Neural progenitor cell (in vitro differentiated cells): ENCODE measurements at regions not wholly inside any gene's neighbourhood (a gene's known extent, or its start where the extent isn't known, plus 50 kb on each side); places are given as distances from the start of the nearest gene placed in this dataset.

Source experiments
- DNase-seq: peaks from one replicate; pipeline ENCODE4 v3.0.0-alpha.2; 2016; ENCODE audit warnings: low spot score
- H2AFZ ChIP-seq: fragments of 200-600 bp; sonication (generic); replicated peaks from 2 replicates; pipeline ENCODE4 v1.6.1; 2016; ENCODE audit warnings: antibody characterized with exemption
- H3F3A ChIP-seq: fragments of 200-600 bp; sonication (generic); 2 replicates; pipeline ENCODE4 v1.6.1; 2016; ENCODE audit warnings: antibody characterized with exemption, low read depth
- H3K27ac ChIP-seq: fragments of 200-600 bp; sonication (generic); 2 replicates; pipeline ENCODE4 v1.5.1; 2016; ENCODE audit warnings: mild to moderate bottlenecking
- H3K27me3 ChIP-seq: fragments of 200-600 bp; sonication (generic); 2 replicates; pipeline ENCODE4 v1.6.1; 2016; ENCODE audit warnings: mild to moderate bottlenecking, moderate library complexity
- H3K36me3 ChIP-seq: fragments of 200-600 bp; sonication (generic); 2 replicates; pipeline ENCODE4 v1.5.1; 2016
- H3K4me1 ChIP-seq: fragments of 200-600 bp; sonication (generic); 2 replicates; pipeline ENCODE4 v1.6.1; 2016; ENCODE audit warnings: mixed run types
- H3K4me2 ChIP-seq: fragments of 200-600 bp; sonication (generic); 2 replicates; pipeline ENCODE4 v1.6.1; 2016
- H3K4me3 ChIP-seq: fragments of 200-600 bp; sonication (generic); 2 replicates; pipeline ENCODE4 v1.5.1; 2016
- H3K79me2 ChIP-seq: fragments of 200-600 bp; sonication (generic); 2 replicates; pipeline ENCODE4 v1.6.1; 2016; ENCODE audit warnings: low read depth
- H3K9ac ChIP-seq: fragments of 200-600 bp; sonication (generic); 2 replicates; pipeline ENCODE4 v1.6.1; 2016
- H3K9me3 ChIP-seq: fragments of 200-600 bp; sonication (generic); 2 replicates; pipeline ENCODE4 v1.5.1; 2016; ENCODE audit warnings: low read depth
- H4K20me1 ChIP-seq: fragments of 200-600 bp; sonication (generic); 2 replicates; pipeline ENCODE4 v1.6.1; 2016; ENCODE audit warnings: low read depth
- H3K27ac Mint-ChIP-seq: 3 replicates; pipeline ENCODE4 v1.8.0; 2021; ENCODE audit warnings: mixed read lengths
- H3K27me3 Mint-ChIP-seq: 2 replicates; pipeline ENCODE4 v1.8.0; 2022; ENCODE audit warnings: low read depth, mild to moderate bottlenecking, inconsistent platforms, moderate library complexity, mixed read lengths; ENCODE audit not compliant: insufficient read depth
- H3K36me3 Mint-ChIP-seq: 3 replicates; pipeline ENCODE4 v1.8.0; 2021; ENCODE audit warnings: mixed read lengths
- H3K4me1 Mint-ChIP-seq: 3 replicates; pipeline ENCODE4 v1.8.0; 2021; ENCODE audit warnings: mixed read lengths
- H3K4me3 Mint-ChIP-seq: 3 replicates; pipeline ENCODE4 v1.8.0; 2021; ENCODE audit warnings: mild to moderate bottlenecking, moderate library complexity, mixed read lengths
- H3K9me3 Mint-ChIP-seq: 3 replicates; pipeline ENCODE4 v1.8.0; 2020; ENCODE audit warnings: mixed read lengths
- EZH2 ChIP-seq: fragments of 200-600 bp; sonication (generic); IDR thresholded peaks from 2 replicates; pipeline ENCODE4 v1.6.1; 2017; ENCODE audit warnings: antibody characterized with exemption, mild to moderate bottlenecking, moderate library complexity
- EZH2phosphoT487 ChIP-seq: fragments of 200-600 bp; sonication (generic); IDR thresholded peaks from 2 replicates; pipeline ENCODE4 v1.6.1; 2017; ENCODE audit warnings: antibody characterized with exemption
- TF ChIP-seq, protein P1 (sequence below): fragments of 200-600 bp; sonication (generic); IDR thresholded peaks from 2 replicates; pipeline ENCODE4 v1.5.1; 2017; ENCODE audit warnings: antibody characterized with exemption, mild to moderate bottlenecking

DNA sequence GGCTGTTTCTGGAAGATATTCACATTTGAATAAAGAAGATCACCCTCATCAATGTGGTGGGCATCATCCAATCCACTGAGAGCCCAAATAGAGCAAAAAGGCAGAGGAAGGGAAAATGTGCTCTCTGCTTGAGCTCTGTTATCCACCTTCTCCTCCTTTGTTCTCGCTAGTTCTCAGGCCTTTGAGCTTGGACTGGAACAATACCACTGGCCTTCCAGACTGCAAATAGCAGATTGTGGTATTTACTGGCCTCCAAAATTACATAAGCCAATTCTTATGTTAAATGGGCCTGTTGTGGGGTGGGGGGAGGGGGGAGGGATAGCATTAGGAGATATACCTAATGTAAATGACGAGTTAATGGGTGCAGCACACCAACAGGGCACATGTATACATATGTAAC lies 219.3 kb downstream of the C1orf94 start:
- H3K9me3 Mint-ChIP-seq, result no peaks in the 10 kb centered on the region
- H3K4me3 Mint-ChIP-seq, result no peak overlapping the region
- peaks cover 2% of the 10 kb centered on the region for H3K27me3 Mint-ChIP-seq
- peak; percentile 19 for DNase-seq
- H3K4me2 ChIP-seq, result no peak overlapping the region
- H3K36me3 ChIP-seq, result no peaks in the 10 kb centered on the region
- TF ChIP-seq, protein P1, sequence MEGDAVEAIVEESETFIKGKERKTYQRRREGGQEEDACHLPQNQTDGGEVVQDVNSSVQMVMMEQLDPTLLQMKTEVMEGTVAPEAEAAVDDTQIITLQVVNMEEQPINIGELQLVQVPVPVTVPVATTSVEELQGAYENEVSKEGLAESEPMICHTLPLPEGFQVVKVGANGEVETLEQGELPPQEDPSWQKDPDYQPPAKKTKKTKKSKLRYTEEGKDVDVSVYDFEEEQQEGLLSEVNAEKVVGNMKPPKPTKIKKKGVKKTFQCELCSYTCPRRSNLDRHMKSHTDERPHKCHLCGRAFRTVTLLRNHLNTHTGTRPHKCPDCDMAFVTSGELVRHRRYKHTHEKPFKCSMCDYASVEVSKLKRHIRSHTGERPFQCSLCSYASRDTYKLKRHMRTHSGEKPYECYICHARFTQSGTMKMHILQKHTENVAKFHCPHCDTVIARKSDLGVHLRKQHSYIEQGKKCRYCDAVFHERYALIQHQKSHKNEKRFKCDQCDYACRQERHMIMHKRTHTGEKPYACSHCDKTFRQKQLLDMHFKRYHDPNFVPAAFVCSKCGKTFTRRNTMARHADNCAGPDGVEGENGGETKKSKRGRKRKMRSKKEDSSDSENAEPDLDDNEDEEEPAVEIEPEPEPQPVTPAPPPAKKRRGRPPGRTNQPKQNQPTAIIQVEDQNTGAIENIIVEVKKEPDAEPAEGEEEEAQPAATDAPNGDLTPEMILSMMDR, result no peak
- TF ChIP-seq EZH2phosphoT487 (no peak), EZH2 (no peak)
- H3K4me3 ChIP-seq, result no peak overlapping the region
- no peaks in the 10 kb centered on the region for H3F3A ChIP-seq
- H3K4me1 ChIP-seq, result no peaks in the 10 kb centered on the region
- H3K27ac ChIP-seq, result no peak overlapping the region
- H3K79me2 ChIP-seq, result no peaks in the 10 kb centered on the region
- no peaks in the 10 kb centered on the region for H3K9me3 ChIP-seq
- no peak overlapping the region for H3K9ac ChIP-seq
- H4K20me1 ChIP-seq, result no peaks in the 10 kb centered on the region
- H3K4me1 Mint-ChIP-seq, result no peaks in the 10 kb centered on the region
- H3K27me3 ChIP-seq, result peaks cover 3% of the 10 kb centered on the region
- no peak overlapping the region for H2AFZ ChIP-seq
- H3K27ac Mint-ChIP-seq, result no peak overlapping the region
- no peaks in the 10 kb centered on the region for H3K36me3 Mint-ChIP-seq

GRCh38 chr1:34398241-34398915 lies 221.7 kb downstream of the C1orf94 start:
- H3K79me2 ChIP-seq, result no peaks in the 10 kb centered on the region
- H3K27ac Mint-ChIP-seq, result no peak overlapping the region
- H3K9me3 ChIP-seq, result no peaks in the 10 kb centered on the region
- H3K36me3 ChIP-seq, result no peaks in the 10 kb centered on the region
- no peak overlapping the region for H3K27ac ChIP-seq
- DNase-seq, result no peak
- no peak overlapping the region for H3K4me3 ChIP-seq
- no peaks in the 10 kb centered on the region for H4K20me1 ChIP-seq
- no peak overlapping the region for H2AFZ ChIP-seq
- H3K9ac ChIP-seq, result no peak overlapping the region
- peaks cover 2% of the 10 kb centered on the region for H3K27me3 Mint-ChIP-seq
- H3K4me1 ChIP-seq, result no peaks in the 10 kb centered on the region
- H3K36me3 Mint-ChIP-seq, result no peaks in the 10 kb centered on the region
- H3F3A ChIP-seq, result no peaks in the 10 kb centered on the region
- no peak for TF ChIP-seq EZH2
- TF ChIP-seq, protein P1, result no peak
- no peak for TF ChIP-seq EZH2phosphoT487
- no peaks in the 10 kb centered on the region for H3K4me1 Mint-ChIP-seq
- H3K9me3 Mint-ChIP-seq, result no peaks in the 10 kb centered on the region
- peaks cover 3% of the 10 kb centered on the region for H3K27me3 ChIP-seq
- no peak overlapping the region for H3K4me2 ChIP-seq
- H3K4me3 Mint-ChIP-seq, result no peak overlapping the region

DNA sequence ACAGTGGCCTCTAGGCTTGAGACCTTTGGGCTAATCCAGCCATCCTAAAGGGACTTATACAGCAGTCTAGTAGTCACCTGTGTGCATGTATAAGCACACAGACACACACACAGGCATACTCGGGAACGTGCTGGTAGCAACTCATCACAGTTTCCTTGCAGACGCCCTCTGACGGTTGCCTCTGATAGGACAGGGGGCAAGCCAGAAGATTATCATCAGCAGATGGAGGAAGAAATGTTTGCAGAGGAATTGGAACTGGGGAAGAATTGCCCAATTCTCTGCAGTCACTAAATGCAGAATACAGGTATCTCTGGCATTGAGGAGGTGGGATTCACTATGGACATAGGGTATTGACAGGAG lies 222.2 kb downstream of the C1orf94 start:
- no peak overlapping the region for H3K4me3 Mint-ChIP-seq
- TF ChIP-seq EZH2phosphoT487 (no peak), EZH2 (no peak)
- TF ChIP-seq, protein P1, result peak; percentile 58
- Histone ChIP-seq H3K79me2 (no peaks in the 10 kb centered on the region), H3K4me1 (no peaks in the 10 kb centered on the region), H4K20me1 (no peaks in the 10 kb centered on the region), H3K9ac (no peak overlapping the region), H2AFZ (no peak overlapping the region), H3K4me2 (no peak overlapping the region), H3K9me3 (no peaks in the 10 kb centered on the region), H3K36me3 (no peaks in the 10 kb centered on the region), H3K27me3 (peaks cover 3% of the 10 kb centered on the region), H3K27ac (no peak overlapping the region), H3F3A (no peaks in the 10 kb centered on the region), H3K4me3 (no peak overlapping the region)
- H3K36me3 Mint-ChIP-seq, result no peaks in the 10 kb centered on the region
- no peaks in the 10 kb centered on the region for H3K9me3 Mint-ChIP-seq
- DNase-seq, result peak; percentile 57
- no peak overlapping the region for H3K27ac Mint-ChIP-seq
- no peaks in the 10 kb centered on the region for H3K27me3 Mint-ChIP-seq
- no peaks in the 10 kb centered on the region for H3K4me1 Mint-ChIP-seq
